HEK293 (cell line): ENCODE measurements at regions not wholly inside any gene's neighbourhood (a gene's known extent, or its start where the extent isn't known, plus 50 kb on each side); places are given as distances from the start of the nearest gene placed in this dataset.

Source experiments
- HOXC10 ChIP-seq: sonication (generic); formaldehyde crosslinking; IDR thresholded peaks from 2 replicates; pipeline ENCODE4 v1.8.1; 2023; ENCODE audit warnings: mild to moderate bottlenecking, missing genetic modification reagents
- ZBTB17 ChIP-seq: fragments of 450-650 bp; formaldehyde crosslinking; IDR thresholded peaks from 2 replicates; pipeline ENCODE4 v1.5.1; 2016; ENCODE audit warnings: missing biosample characterization, missing genetic modification characterization
- TF ChIP-seq, protein P1 (sequence below): fragments of 450-650 bp; formaldehyde crosslinking; IDR thresholded peaks from 2 replicates; pipeline ENCODE4 v1.5.1; 2016; ENCODE audit warnings: missing biosample characterization, missing genetic modification characterization, borderline replicate concordance
- TF ChIP-seq, protein P2 (sequence below): fragments of 450-650 bp; formaldehyde crosslinking; IDR thresholded peaks from 2 replicates; pipeline ENCODE4 v1.5.1; 2016; ENCODE audit warnings: missing biosample characterization, missing genetic modification characterization

DNA sequence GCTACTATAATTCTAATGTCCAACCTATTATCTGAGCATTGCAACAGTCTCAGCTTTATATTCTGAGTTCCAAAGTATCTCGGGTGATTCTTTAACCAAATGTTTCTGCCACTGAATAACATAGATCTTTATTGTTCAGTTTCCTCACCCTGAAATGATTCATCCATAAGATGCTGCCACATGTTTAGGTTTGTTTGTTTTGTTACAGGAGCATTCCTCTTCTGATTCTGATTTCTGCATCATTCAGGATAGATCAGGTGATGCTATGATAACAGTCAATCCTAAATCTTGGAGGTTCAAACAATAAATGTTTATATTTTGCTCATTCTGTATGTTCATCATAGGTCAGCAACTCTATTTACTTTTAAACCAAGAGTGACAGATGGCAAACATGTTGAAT is 927.6 kb downstream of the PCDH7 start:
- TF ChIP-seq, protein P1, sequence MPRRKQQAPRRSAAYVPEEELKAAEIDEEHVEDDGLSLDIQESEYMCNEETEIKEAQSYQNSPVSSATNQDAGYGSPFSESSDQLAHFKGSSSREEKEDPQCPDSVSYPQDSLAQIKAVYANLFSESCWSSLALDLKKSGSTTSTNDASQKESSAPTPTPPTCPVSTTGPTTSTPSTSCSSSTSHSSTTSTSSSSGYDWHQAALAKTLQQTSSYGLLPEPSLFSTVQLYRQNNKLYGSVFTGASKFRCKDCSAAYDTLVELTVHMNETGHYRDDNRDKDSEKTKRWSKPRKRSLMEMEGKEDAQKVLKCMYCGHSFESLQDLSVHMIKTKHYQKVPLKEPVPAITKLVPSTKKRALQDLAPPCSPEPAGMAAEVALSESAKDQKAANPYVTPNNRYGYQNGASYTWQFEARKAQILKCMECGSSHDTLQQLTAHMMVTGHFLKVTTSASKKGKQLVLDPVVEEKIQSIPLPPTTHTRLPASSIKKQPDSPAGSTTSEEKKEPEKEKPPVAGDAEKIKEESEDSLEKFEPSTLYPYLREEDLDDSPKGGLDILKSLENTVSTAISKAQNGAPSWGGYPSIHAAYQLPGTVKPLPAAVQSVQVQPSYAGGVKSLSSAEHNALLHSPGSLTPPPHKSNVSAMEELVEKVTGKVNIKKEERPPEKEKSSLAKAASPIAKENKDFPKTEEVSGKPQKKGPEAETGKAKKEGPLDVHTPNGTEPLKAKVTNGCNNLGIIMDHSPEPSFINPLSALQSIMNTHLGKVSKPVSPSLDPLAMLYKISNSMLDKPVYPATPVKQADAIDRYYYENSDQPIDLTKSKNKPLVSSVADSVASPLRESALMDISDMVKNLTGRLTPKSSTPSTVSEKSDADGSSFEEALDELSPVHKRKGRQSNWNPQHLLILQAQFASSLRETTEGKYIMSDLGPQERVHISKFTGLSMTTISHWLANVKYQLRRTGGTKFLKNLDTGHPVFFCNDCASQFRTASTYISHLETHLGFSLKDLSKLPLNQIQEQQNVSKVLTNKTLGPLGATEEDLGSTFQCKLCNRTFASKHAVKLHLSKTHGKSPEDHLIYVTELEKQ (tag by site-specific recombination), result no peak
- TF ChIP-seq, protein P2, sequence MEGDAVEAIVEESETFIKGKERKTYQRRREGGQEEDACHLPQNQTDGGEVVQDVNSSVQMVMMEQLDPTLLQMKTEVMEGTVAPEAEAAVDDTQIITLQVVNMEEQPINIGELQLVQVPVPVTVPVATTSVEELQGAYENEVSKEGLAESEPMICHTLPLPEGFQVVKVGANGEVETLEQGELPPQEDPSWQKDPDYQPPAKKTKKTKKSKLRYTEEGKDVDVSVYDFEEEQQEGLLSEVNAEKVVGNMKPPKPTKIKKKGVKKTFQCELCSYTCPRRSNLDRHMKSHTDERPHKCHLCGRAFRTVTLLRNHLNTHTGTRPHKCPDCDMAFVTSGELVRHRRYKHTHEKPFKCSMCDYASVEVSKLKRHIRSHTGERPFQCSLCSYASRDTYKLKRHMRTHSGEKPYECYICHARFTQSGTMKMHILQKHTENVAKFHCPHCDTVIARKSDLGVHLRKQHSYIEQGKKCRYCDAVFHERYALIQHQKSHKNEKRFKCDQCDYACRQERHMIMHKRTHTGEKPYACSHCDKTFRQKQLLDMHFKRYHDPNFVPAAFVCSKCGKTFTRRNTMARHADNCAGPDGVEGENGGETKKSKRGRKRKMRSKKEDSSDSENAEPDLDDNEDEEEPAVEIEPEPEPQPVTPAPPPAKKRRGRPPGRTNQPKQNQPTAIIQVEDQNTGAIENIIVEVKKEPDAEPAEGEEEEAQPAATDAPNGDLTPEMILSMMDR (tag by site-specific recombination), result no peak
- TF ChIP-seq HOXC10 (CRISPR knock-in tag) (no peak), ZBTB17 (tag by site-specific recombination) (no peak)
